Neural progenitor cell (in vitro differentiated cells): ENCODE measurements at regions not wholly inside any gene's neighbourhood (a gene's known extent, or its start where the extent isn't known, plus 50 kb on each side); places are given as distances from the start of the nearest gene placed in this dataset.

ENCODE experiments used
- EZH2 ChIP-seq: fragments of 200-600 bp; sonication (generic); IDR thresholded peaks from 2 replicates; pipeline ENCODE4 v1.6.1; 2017; ENCODE audit warnings: antibody characterized with exemption, mild to moderate bottlenecking, moderate library complexity
- EZH2phosphoT487 ChIP-seq: fragments of 200-600 bp; sonication (generic); IDR thresholded peaks from 2 replicates; pipeline ENCODE4 v1.6.1; 2017; ENCODE audit warnings: antibody characterized with exemption
- TF ChIP-seq, protein P1 (sequence below): fragments of 200-600 bp; sonication (generic); IDR thresholded peaks from 2 replicates; pipeline ENCODE4 v1.5.1; 2017; ENCODE audit warnings: antibody characterized with exemption, mild to moderate bottlenecking

DNA sequence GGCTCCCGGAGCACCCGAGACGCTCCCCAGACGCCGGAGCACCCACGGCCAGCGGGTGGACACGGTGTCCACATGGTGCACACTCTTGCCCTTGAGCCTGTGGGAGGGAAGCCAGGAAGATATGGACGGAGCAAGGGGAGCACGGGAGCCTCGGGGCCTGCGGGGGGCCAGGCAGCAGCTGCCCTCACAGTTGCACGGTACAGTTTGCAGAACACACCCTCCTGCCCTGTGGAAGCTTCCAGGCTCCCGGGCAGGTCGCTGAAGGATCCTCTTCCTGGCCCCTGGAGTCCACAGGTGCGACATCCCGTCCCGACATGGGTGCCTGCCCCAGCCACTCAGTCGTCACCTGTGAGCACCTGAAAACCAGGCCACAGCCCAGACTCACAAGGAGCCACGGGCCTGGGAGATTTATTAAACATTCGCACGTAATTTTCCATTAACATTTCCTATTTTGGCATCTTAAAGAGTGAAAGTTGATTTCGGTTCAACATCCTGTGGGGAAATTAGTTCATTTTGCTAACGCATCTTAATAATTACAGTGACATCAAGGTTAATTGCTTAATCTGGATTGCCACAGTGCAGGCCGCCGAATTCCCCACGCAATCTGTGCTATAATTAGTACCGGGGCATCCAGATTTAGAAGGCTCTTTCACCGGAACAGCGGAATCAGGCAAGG lies 253.3 kb downstream of the BRD1 start:
- TF ChIP-seq, protein P1, sequence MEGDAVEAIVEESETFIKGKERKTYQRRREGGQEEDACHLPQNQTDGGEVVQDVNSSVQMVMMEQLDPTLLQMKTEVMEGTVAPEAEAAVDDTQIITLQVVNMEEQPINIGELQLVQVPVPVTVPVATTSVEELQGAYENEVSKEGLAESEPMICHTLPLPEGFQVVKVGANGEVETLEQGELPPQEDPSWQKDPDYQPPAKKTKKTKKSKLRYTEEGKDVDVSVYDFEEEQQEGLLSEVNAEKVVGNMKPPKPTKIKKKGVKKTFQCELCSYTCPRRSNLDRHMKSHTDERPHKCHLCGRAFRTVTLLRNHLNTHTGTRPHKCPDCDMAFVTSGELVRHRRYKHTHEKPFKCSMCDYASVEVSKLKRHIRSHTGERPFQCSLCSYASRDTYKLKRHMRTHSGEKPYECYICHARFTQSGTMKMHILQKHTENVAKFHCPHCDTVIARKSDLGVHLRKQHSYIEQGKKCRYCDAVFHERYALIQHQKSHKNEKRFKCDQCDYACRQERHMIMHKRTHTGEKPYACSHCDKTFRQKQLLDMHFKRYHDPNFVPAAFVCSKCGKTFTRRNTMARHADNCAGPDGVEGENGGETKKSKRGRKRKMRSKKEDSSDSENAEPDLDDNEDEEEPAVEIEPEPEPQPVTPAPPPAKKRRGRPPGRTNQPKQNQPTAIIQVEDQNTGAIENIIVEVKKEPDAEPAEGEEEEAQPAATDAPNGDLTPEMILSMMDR, result no peak
- TF ChIP-seq EZH2 (no peak), EZH2phosphoT487 (no peak)
